ENCODE measurements at regions not wholly inside any gene's neighbourhood (a gene's known extent, or its start where the extent isn't known, plus 50 kb on each side); places are given as distances from the start of the nearest gene placed in this dataset.

DNA sequence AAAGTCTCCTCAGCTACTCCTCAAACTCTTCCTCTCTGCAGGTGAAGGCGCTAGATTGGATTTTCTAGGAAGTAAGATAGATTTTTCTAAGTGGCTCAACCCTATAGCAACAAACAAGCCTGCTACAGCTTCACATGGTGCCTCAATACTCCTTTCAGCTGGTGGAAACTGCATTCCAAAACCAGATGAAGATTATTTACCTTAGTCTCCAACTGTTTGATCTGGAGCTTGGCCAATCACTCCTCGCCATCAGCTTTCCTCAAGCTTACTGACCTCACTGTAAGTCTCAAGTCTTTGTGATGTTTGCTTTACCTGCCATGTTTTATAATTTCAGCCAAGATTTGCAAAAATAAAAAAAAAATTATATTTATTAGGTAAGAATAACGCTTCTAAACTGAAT is 622.4 kb downstream of the CHSY3 start:
- TF ChIP-seq, protein P1, sequence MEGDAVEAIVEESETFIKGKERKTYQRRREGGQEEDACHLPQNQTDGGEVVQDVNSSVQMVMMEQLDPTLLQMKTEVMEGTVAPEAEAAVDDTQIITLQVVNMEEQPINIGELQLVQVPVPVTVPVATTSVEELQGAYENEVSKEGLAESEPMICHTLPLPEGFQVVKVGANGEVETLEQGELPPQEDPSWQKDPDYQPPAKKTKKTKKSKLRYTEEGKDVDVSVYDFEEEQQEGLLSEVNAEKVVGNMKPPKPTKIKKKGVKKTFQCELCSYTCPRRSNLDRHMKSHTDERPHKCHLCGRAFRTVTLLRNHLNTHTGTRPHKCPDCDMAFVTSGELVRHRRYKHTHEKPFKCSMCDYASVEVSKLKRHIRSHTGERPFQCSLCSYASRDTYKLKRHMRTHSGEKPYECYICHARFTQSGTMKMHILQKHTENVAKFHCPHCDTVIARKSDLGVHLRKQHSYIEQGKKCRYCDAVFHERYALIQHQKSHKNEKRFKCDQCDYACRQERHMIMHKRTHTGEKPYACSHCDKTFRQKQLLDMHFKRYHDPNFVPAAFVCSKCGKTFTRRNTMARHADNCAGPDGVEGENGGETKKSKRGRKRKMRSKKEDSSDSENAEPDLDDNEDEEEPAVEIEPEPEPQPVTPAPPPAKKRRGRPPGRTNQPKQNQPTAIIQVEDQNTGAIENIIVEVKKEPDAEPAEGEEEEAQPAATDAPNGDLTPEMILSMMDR (IDR thresholded peaks at IDR 0.05): no peak
- no peak for TF ChIP-seq EZH2phosphoT487 (IDR thresholded peaks at IDR 0.05; ENCODE audit: borderline replicate concordance, low read depth)
- TF ChIP-seq POLR2AphosphoS5 (IDR thresholded peaks at IDR 0.05; ENCODE audit: low read depth, low read length): no peak
- TF ChIP-seq FOXJ3 (CRISPR knock-in tag; IDR thresholded peaks at IDR 0.05): no peak
- no peak for TF ChIP-seq FOXM1 (IDR thresholded peaks at IDR 0.05; ENCODE audit: low read depth)
